ENCODE measurements at regions not wholly inside any gene's neighbourhood (a gene's known extent, or its start where the extent isn't known, plus 50 kb on each side); places are given as distances from the start of the nearest gene placed in this dataset.
A peak's percentile ranks its signal among the peaks of the same experiment; 100 is the strongest.

DNA sequence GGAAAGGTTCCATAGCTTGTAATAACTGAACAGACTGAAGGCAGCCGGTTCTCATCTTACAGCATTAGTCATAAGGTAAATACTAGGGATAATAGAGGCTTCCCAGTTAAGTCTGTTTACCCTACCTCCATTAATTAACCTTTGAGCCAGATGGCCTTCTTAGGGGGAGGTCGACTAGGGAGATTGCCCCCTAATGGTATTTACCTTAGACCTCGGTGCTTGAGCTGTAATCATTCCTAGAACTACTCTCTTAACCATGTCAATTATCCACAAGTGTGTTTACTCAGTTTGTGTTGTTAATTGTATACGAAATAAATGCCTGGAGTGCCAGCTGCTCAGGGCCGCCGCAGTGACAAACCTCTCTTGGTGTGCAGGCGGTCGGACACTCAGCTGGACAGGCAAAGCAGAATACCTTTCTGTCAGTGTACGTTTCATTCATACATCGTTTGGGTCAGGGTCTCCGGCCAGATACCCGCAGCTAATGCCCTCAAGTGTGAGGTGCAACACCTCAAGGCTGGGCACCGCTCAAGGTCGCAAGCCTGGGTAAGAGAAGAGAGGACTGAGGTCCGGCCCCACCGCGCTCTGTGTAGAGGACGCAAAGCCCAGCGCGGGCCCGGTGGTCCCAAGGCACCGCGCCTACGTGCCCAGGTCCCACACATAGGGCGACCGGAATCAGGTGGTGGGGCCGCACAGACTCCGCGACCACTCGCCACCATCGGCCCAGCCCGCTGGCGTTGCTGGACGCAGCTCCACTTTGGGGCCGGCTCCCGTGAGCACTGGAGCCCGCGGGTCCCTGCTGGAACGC, 931.0 kb downstream of the NLGN4Y start:
- H3K9ac ChIP-seq (ENCODE audit: low read length in 3 of 3): no peak overlapping the region
- FAIRE-seq: no peak
- H3K27me3 ChIP-seq (ENCODE audit: control insufficient read depth, insufficient read depth, low read length): no peaks in the 10 kb centered on the region
- no peaks in the 10 kb centered on the region for H3K4me1 ChIP-seq (ENCODE audit: control insufficient read depth in 2 of 3, insufficient read depth in 2 of 3, low read depth in 1 of 3, low read length in 3 of 3)
- intact Hi-C loops (cut with DNase I): no loop called here
- no peaks in the 10 kb centered on the region for H3K9me3 ChIP-seq (ENCODE audit: control insufficient read depth in 2 of 3, insufficient read depth in 1 of 3, low read length in 3 of 3)
- H3K36me3 ChIP-seq (ENCODE audit: control insufficient read depth in 2 of 3, insufficient read depth in 3 of 3, low read length in 3 of 3): no peaks in the 10 kb centered on the region
- TF ChIP-seq, protein P1, sequence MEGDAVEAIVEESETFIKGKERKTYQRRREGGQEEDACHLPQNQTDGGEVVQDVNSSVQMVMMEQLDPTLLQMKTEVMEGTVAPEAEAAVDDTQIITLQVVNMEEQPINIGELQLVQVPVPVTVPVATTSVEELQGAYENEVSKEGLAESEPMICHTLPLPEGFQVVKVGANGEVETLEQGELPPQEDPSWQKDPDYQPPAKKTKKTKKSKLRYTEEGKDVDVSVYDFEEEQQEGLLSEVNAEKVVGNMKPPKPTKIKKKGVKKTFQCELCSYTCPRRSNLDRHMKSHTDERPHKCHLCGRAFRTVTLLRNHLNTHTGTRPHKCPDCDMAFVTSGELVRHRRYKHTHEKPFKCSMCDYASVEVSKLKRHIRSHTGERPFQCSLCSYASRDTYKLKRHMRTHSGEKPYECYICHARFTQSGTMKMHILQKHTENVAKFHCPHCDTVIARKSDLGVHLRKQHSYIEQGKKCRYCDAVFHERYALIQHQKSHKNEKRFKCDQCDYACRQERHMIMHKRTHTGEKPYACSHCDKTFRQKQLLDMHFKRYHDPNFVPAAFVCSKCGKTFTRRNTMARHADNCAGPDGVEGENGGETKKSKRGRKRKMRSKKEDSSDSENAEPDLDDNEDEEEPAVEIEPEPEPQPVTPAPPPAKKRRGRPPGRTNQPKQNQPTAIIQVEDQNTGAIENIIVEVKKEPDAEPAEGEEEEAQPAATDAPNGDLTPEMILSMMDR (IDR thresholded peaks at IDR 0.05; ENCODE audit: borderline replicate concordance, extremely low read depth, insufficient read depth): no peak
- H3K4me3 ChIP-seq (ENCODE audit: low read length in 3 of 3): peak overlapping the region in 1 of 3 donors; percentile 59
- H3K27ac ChIP-seq (ENCODE audit: low read depth in 2 of 2, low read length in 2 of 2): no peak overlapping the region
- DNase-seq: peak in 2 of 5 donors; percentile 10 to 46

DNA sequence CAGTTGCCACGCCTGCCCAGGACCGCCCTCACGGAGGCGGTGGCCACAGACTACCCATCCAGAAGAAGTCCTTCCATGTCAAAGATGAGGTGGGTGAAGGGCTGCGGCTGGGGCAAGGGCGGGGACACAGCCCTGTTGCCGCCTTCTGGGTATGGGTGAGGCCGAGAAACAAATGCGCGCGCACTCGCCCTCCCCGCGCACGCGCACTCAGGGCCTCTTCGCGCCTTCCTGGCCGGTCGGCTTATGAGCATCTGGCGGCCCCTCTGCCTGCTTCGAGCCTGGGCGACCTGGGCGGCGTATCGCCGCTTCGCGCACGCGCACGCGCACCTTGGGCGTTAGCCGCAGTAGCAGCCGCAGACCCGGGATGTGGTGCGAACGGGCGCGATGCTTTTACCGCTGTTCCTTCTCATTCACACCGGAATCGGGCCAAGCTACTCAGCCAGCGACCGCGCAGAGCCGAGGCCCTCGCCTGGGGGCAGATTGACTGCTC, 931.7 kb downstream of the NLGN4Y start:
- Histone ChIP-seq H3K27me3 (ENCODE audit: control insufficient read depth, insufficient read depth, low read length) (no peaks in the 10 kb centered on the region), H3K9ac (ENCODE audit: low read length in 3 of 3) (no peak overlapping the region), H3K27ac (ENCODE audit: low read depth in 2 of 2, low read length in 2 of 2) (no peak overlapping the region), H3K4me1 (ENCODE audit: control insufficient read depth in 2 of 3, insufficient read depth in 2 of 3, low read depth in 1 of 3, low read length in 3 of 3) (no peaks in the 10 kb centered on the region), H3K4me3 (ENCODE audit: low read length in 3 of 3) (peak overlapping the region in 1 of 3 donors; percentile 59), H3K36me3 (ENCODE audit: control insufficient read depth in 2 of 3, insufficient read depth in 3 of 3, low read length in 3 of 3) (no peaks in the 10 kb centered on the region), H3K9me3 (ENCODE audit: control insufficient read depth in 2 of 3, insufficient read depth in 1 of 3, low read length in 3 of 3) (no peaks in the 10 kb centered on the region)
- DNase-seq (peak in 2 of 5 donors; percentile 88 to 90), FAIRE-seq (no peak)
- intact Hi-C loops (cut with DNase I): no loop called here
- TF ChIP-seq, protein P1 (IDR thresholded peaks at IDR 0.05; ENCODE audit: borderline replicate concordance, extremely low read depth, insufficient read depth): no peak

DNA sequence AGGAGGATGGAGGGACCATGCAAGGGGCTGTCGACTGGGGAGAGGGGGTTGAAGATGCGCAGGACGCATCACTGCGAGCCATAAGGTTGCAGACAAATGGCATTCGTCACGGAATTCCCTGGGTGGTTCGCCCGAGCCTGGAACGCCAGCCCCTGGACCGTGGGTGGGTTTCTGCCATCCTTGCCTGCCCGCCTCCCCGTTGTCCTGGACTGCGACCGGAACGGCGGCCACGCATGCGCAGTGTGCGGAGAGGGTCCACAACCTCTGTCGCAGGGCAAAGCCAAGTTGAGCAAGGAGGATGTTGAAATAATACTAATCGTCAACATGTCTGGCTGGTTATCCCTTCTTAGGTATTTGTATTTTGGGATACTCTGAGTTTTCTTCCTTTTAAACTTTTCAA, 932.2 kb downstream of the NLGN4Y start:
- Histone ChIP-seq H3K36me3 (ENCODE audit: control insufficient read depth in 2 of 3, insufficient read depth in 3 of 3, low read length in 3 of 3) (no peaks in the 10 kb centered on the region), H3K4me1 (ENCODE audit: control insufficient read depth in 2 of 3, insufficient read depth in 2 of 3, low read depth in 1 of 3, low read length in 3 of 3) (no peaks in the 10 kb centered on the region), H3K27ac (ENCODE audit: low read depth in 2 of 2, low read length in 2 of 2) (no peak overlapping the region), H3K9me3 (ENCODE audit: control insufficient read depth in 2 of 3, insufficient read depth in 1 of 3, low read length in 3 of 3) (no peaks in the 10 kb centered on the region), H3K4me3 (ENCODE audit: low read length in 3 of 3) (peak overlapping the region in 1 of 3 donors; percentile 59), H3K27me3 (ENCODE audit: control insufficient read depth, insufficient read depth, low read length) (no peaks in the 10 kb centered on the region), H3K9ac (ENCODE audit: low read length in 3 of 3) (no peak overlapping the region)
- TF ChIP-seq, protein P1 (IDR thresholded peaks at IDR 0.05; ENCODE audit: borderline replicate concordance, extremely low read depth, insufficient read depth): no peak
- FAIRE-seq (no peak), DNase-seq (peak in 1 of 5 donors; percentile 23)
- intact Hi-C loops (cut with DNase I): no loop called here
